ENCODE measurements at regions not wholly inside any gene's neighbourhood (a gene's known extent, or its start where the extent isn't known, plus 50 kb on each side); places are given as distances from the start of the nearest gene placed in this dataset.

GRCh38 chr4:43391069-43391468 lies 498.6 kb downstream of the GRXCR1 start:
- Histone ChIP-seq H2AFZ (no peak overlapping the region), H3K4me3 (no peak overlapping the region), H3K27me3 (ENCODE audit: insufficient read depth) (no peaks in the 10 kb centered on the region), H3K79me2 (replicated peaks; ENCODE audit: insufficient read depth) (no peaks in the 10 kb centered on the region), H4K20me1 (replicated peaks; ENCODE audit: insufficient read depth) (no peaks in the 10 kb centered on the region), H3K36me3 (ENCODE audit: insufficient read depth) (no peaks in the 10 kb centered on the region), H3K4me1 (ENCODE audit: insufficient read depth) (no peaks in the 10 kb centered on the region), H3K4me2 (no peak overlapping the region), H3K9me2 (ENCODE audit: insufficient read depth) (no peaks in the 10 kb centered on the region; the same call in 1 of the 2 replicates), H3F3A (replicated peaks; ENCODE audit: low read depth) (no peaks in the 10 kb centered on the region), H3K27ac (ENCODE audit: low read depth) (no peak overlapping the region)
- H3K27ac Mint-ChIP-seq: no peak overlapping the region
- no peak overlapping the region for H3K4me3 Mint-ChIP-seq
- ATAC-seq: no peak
- no peak for DNase-seq (ENCODE audit: low spot score)
- peaks cover 2% of the 10 kb centered on the region; the same call in 2 of the 3 replicates for H3K36me3 Mint-ChIP-seq (ENCODE audit: low read depth)
- no peaks in the 10 kb centered on the region for H3K4me1 Mint-ChIP-seq
- no peaks in the 10 kb centered on the region for H3K27me3 Mint-ChIP-seq (ENCODE audit: insufficient read depth, low read depth, poor library complexity)
- no peak for TF ChIP-seq EZH2phosphoT487 (IDR thresholded peaks at IDR 0.05; ENCODE audit: unreplicated experiment)
- no peak for TF ChIP-seq CREB1 (CRISPR knock-in tag; IDR thresholded peaks at IDR 0.05; ENCODE audit: low read depth)
- no peak for TF ChIP-seq STAT1 (IDR thresholded peaks at IDR 0.05; ENCODE audit: unreplicated experiment)
- TF ChIP-seq EZH2 (IDR thresholded peaks at IDR 0.05; ENCODE audit: low read depth, unreplicated experiment): no peak
- TF ChIP-seq ZNF331 (CRISPR knock-in tag; IDR thresholded peaks at IDR 0.05; ENCODE audit: low read depth): no peak
- TF ChIP-seq ZNF114 (CRISPR knock-in tag; IDR thresholded peaks at IDR 0.05): no peak
- TF ChIP-seq JUNB (IDR thresholded peaks at IDR 0.05; ENCODE audit: unreplicated experiment): no peak
- TF ChIP-seq CTCF (conservative IDR thresholded peaks at IDR 0.05; ENCODE audit: low read depth in 2 of 2): no peak
- peaks cover 4% of the 10 kb centered on the region; the same call in 2 of the 3 replicates for H3K9me3 Mint-ChIP-seq

GRCh38 chr4:43394976-43395375 lies 502.5 kb downstream of the GRXCR1 start:
- H3F3A ChIP-seq (replicated peaks; ENCODE audit: low read depth): no peaks in the 10 kb centered on the region
- H4K20me1 ChIP-seq (replicated peaks; ENCODE audit: insufficient read depth): no peaks in the 10 kb centered on the region
- Mint-ChIP-seq H3K9me3 (peaks cover 8% of the 10 kb centered on the region; the same call in 2 of the 3 replicates), H3K27me3 (ENCODE audit: insufficient read depth, low read depth, poor library complexity) (peaks cover under 1% of the 10 kb centered on the region), H3K36me3 (ENCODE audit: low read depth) (peaks cover 6% of the 10 kb centered on the region; the same call in 2 of the 3 replicates), H3K4me1 (no peaks in the 10 kb centered on the region), H3K27ac (no peak overlapping the region), H3K4me3 (no peak overlapping the region)
- ATAC-seq (no peak), DNase-seq (ENCODE audit: low spot score) (no peak)
- no peak overlapping the region for H3K4me2 ChIP-seq
- H3K79me2 ChIP-seq (replicated peaks; ENCODE audit: insufficient read depth): no peaks in the 10 kb centered on the region
- H2AFZ ChIP-seq: no peak overlapping the region
- H3K36me3 ChIP-seq (ENCODE audit: insufficient read depth): no peaks in the 10 kb centered on the region
- no peak overlapping the region for H3K27ac ChIP-seq (ENCODE audit: low read depth)
- no peak overlapping the region for H3K4me3 ChIP-seq
- no peaks in the 10 kb centered on the region for H3K4me1 ChIP-seq (ENCODE audit: insufficient read depth)
- H3K27me3 ChIP-seq (ENCODE audit: insufficient read depth): no peaks in the 10 kb centered on the region
- H3K9me2 ChIP-seq (ENCODE audit: insufficient read depth): peaks cover 10% of the 10 kb centered on the region
- TF ChIP-seq EZH2phosphoT487 (IDR thresholded peaks at IDR 0.05; ENCODE audit: unreplicated experiment) (no peak), CTCF (conservative IDR thresholded peaks at IDR 0.05; ENCODE audit: low read depth in 2 of 2) (no peak), JUNB (IDR thresholded peaks at IDR 0.05; ENCODE audit: unreplicated experiment) (no peak)
- TF ChIP-seq, protein P1, sequence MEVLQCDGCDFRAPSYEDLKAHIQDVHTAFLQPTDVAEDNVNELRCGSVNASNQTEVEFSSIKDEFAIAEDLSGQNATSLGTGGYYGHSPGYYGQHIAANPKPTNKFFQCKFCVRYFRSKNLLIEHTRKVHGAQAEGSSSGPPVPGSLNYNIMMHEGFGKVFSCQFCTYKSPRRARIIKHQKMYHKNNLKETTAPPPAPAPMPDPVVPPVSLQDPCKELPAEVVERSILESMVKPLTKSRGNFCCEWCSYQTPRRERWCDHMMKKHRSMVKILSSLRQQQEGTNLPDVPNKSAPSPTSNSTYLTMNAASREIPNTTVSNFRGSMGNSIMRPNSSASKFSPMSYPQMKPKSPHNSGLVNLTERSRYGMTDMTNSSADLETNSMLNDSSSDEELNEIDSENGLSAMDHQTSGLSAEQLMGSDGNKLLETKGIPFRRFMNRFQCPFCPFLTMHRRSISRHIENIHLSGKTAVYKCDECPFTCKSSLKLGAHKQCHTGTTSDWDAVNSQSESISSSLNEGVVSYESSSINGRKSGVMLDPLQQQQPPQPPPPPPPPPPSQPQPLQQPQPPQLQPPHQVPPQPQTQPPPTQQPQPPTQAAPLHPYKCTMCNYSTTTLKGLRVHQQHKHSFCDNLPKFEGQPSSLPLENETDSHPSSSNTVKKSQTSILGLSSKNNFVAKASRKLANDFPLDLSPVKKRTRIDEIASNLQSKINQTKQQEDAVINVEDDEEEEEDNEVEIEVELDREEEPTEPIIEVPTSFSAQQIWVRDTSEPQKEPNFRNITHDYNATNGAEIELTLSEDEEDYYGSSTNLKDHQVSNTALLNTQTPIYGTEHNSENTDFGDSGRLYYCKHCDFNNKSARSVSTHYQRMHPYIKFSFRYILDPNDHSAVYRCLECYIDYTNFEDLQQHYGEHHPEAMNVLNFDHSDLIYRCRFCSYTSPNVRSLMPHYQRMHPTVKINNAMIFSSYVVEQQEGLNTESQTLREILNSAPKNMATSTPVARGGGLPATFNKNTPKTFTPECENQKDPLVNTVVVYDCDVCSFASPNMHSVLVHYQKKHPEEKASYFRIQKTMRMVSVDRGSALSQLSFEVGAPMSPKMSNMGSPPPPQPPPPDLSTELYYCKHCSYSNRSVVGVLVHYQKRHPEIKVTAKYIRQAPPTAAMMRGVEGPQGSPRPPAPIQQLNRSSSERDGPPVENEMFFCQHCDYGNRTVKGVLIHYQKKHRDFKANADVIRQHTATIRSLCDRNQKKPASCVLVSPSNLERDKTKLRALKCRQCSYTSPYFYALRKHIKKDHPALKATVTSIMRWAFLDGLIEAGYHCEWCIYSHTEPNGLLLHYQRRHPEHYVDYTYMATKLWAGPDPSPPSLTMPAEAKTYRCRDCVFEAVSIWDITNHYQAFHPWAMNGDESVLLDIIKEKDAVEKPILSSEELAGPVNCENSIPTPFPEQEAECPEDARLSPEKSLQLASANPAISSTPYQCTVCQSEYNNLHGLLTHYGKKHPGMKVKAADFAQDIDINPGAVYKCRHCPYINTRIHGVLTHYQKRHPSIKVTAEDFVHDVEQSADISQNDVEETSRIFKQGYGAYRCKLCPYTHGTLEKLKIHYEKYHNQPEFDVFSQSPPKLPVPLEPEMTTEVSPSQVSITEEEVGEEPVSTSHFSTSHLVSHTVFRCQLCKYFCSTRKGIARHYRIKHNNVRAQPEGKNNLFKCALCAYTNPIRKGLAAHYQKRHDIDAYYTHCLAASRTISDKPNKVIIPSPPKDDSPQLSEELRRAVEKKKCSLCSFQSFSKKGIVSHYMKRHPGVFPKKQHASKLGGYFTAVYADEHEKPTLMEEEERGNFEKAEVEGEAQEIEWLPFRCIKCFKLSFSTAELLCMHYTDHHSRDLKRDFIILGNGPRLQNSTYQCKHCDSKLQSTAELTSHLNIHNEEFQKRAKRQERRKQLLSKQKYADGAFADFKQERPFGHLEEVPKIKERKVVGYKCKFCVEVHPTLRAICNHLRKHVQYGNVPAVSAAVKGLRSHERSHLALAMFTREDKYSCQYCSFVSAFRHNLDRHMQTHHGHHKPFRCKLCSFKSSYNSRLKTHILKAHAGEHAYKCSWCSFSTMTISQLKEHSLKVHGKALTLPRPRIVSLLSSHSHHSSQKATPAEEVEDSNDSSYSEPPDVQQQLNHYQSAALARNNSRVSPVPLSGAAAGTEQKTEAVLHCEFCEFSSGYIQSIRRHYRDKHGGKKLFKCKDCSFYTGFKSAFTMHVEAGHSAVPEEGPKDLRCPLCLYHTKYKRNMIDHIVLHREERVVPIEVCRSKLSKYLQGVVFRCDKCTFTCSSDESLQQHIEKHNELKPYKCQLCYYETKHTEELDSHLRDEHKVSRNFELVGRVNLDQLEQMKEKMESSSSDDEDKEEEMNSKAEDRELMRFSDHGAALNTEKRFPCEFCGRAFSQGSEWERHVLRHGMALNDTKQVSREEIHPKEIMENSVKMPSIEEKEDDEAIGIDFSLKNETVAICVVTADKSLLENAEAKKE (CRISPR knock-in tag; IDR thresholded peaks at IDR 0.05): no peak

All from GM23338 (cell line).